Stomach (tissue), 4 donors: ENCODE measurements at regions not wholly inside any gene's neighbourhood (a gene's known extent, or its start where the extent isn't known, plus 50 kb on each side); places are given as distances from the start of the nearest gene placed in this dataset.

Experiments used
- POLR2A ChIP-seq, 4 donors: fragments of 450-650 bp; IDR thresholded peaks; one replicate each; pipeline ENCODE4 v1.6.1; 2016; ENCODE audit warnings: antibody characterized with exemption in 4 of 4, control low read depth in 2 of 4, mild to moderate bottlenecking in 1 of 4, moderate library complexity in 1 of 4
- POLR2AphosphoS5 ChIP-seq, 3 donors: sonication (generic); formaldehyde crosslinking; IDR thresholded peaks; one replicate each; pipeline ENCODE4 v1.6.1; 2016; ENCODE audit warnings: antibody characterized with exemption in 3 of 3
- TF ChIP-seq, protein P1 (sequence below), 7 experiments: fragments of 450-650 bp in 4 of 7; fragments of 200-600 bp in 3 of 7; sonication (generic) in 3 of 7; IDR thresholded peaks; one replicate each; pipeline ENCODE4 v1.5.1; 2016 to 2019; ENCODE audit warnings: antibody characterized with exemption in 7 of 7, control low read depth in 2 of 7, mild to moderate bottlenecking in 1 of 7

GRCh38 chr9:119688547-119688946 lies 319.3 kb upstream of the BRINP1 start:
- TF ChIP-seq, protein P1, sequence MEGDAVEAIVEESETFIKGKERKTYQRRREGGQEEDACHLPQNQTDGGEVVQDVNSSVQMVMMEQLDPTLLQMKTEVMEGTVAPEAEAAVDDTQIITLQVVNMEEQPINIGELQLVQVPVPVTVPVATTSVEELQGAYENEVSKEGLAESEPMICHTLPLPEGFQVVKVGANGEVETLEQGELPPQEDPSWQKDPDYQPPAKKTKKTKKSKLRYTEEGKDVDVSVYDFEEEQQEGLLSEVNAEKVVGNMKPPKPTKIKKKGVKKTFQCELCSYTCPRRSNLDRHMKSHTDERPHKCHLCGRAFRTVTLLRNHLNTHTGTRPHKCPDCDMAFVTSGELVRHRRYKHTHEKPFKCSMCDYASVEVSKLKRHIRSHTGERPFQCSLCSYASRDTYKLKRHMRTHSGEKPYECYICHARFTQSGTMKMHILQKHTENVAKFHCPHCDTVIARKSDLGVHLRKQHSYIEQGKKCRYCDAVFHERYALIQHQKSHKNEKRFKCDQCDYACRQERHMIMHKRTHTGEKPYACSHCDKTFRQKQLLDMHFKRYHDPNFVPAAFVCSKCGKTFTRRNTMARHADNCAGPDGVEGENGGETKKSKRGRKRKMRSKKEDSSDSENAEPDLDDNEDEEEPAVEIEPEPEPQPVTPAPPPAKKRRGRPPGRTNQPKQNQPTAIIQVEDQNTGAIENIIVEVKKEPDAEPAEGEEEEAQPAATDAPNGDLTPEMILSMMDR (IDR thresholded peaks at IDR 0.05), result no peak
- TF ChIP-seq POLR2A (IDR thresholded peaks at IDR 0.05) (no peak), POLR2AphosphoS5 (IDR thresholded peaks at IDR 0.05) (no peak)
